OCI-LY3 (cell line): ENCODE measurements at regions not wholly inside any gene's neighbourhood (a gene's known extent, or its start where the extent isn't known, plus 50 kb on each side); places are given as distances from the start of the nearest gene placed in this dataset.

ENCODE experiments used
- EZH2phosphoT487 ChIP-seq: fragments of 200-600 bp; shearing (Covaris generic); IDR thresholded peaks from 2 replicates; pipeline ENCODE4 v1.6.1; 2018; ENCODE audit warnings: antibody characterized with exemption, mixed run types, low read depth
- TF ChIP-seq, protein P1 (sequence below): fragments of 200-600, 300-600 bp; sonication (generic); IDR thresholded peaks from 2 replicates; pipeline ENCODE4 v1.5.1; 2014; ENCODE audit warnings: antibody characterized with exemption, low read length, low read depth

GRCh38 chr3:72334681-72335457, 513.4 kb downstream of the SHQ1 start:
- TF ChIP-seq, protein P1, sequence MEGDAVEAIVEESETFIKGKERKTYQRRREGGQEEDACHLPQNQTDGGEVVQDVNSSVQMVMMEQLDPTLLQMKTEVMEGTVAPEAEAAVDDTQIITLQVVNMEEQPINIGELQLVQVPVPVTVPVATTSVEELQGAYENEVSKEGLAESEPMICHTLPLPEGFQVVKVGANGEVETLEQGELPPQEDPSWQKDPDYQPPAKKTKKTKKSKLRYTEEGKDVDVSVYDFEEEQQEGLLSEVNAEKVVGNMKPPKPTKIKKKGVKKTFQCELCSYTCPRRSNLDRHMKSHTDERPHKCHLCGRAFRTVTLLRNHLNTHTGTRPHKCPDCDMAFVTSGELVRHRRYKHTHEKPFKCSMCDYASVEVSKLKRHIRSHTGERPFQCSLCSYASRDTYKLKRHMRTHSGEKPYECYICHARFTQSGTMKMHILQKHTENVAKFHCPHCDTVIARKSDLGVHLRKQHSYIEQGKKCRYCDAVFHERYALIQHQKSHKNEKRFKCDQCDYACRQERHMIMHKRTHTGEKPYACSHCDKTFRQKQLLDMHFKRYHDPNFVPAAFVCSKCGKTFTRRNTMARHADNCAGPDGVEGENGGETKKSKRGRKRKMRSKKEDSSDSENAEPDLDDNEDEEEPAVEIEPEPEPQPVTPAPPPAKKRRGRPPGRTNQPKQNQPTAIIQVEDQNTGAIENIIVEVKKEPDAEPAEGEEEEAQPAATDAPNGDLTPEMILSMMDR, result no peak
- no peak for TF ChIP-seq EZH2phosphoT487
